HCT116 (cell line): ENCODE measurements at regions not wholly inside any gene's neighbourhood (a gene's known extent, or its start where the extent isn't known, plus 50 kb on each side); places are given as distances from the start of the nearest gene placed in this dataset.

ENCODE experiments used
- ATAC-seq: fragments of 200-7000 bp; cut with Tn5 transposase; 2 replicates; pipeline ENCODE4 v1.9.1; 2020; ENCODE audit warnings: mild to moderate bottlenecking, moderate library complexity
- BruUV-seq: library from RNA; stranded (reverse); fragments of 400-500 nt; replicated peaks from 2 replicates; lab custom pipeline; 2021; lab: Mats Ljungman, UMichigan
- CTCF ChIA-PET: fragments of 300-600 bp; sonication (Branson Sonifier 250); formaldehyde crosslinking; loops from one replicate; lab custom pipeline; 2021; ENCODE audit warnings: antibody characterized with exemption; lab: Charles Lee
- POLR2A ChIA-PET: fragments of 300-600, 350-600 bp; sonication (Branson Sonifier 250); formaldehyde crosslinking; loops from one replicate; lab custom pipeline; 2021; ENCODE audit warnings: antibody characterized with exemption; lab: Charles Lee
- RAD21 ChIA-PET, 2 experiments: fragments of 300-600 bp; sonication (Branson Sonifier 250); formaldehyde crosslinking; loops; one replicate each; lab custom pipeline; 2023; ENCODE audit warnings: low total read pairs in 2 of 2; ENCODE audit not compliant: uncharacterized antibody in 2 of 2, unreplicated experiment in 2 of 2, low non-redundant PET in 1 of 2; lab: Charles Lee
- DNase-seq: peaks from one replicate; pipeline ENCODE4 v3.0.0-alpha.2; 2010; ENCODE audit warnings: low read depth, low spot score
- H2AFZ ChIP-seq: fragments of 200-600 bp; shearing (Covaris generic), sonication (generic); 2 replicates; pipeline ENCODE4 v1.6.1; 2017; ENCODE audit warnings: low read depth, mixed run types, mixed read lengths, antibody characterized with exemption, low read length; ENCODE audit not compliant: poor library complexity, severe bottlenecking
- H3K27ac ChIP-seq: 2 replicates; pipeline ENCODE4 v1.5.1; 2012; ENCODE audit warnings: low read depth, low read length
- H3K27me3 ChIP-seq: fragments of 200-600 bp; sonication (generic); 2 replicates; pipeline ENCODE4 v1.6.1; 2016; ENCODE audit warnings: mixed run types, low read length, mixed read lengths; ENCODE audit not compliant: insufficient read depth
- H3K36me3 ChIP-seq, 2 experiments: fragments of 200-500 bp in 1 of 2; fragments of 200-600 bp in 1 of 2; sonication (Bioruptor generic) in 1 of 2; sonication (generic) in 1 of 2; 2 replicates each; pipeline versions ENCODE4 v1.5.1 to v1.6.1; 2014 to 2016; ENCODE audit warnings: low read length in 2 of 2, inconsistent platforms in 1 of 2, mixed read lengths in 1 of 2, mixed run types in 1 of 2; ENCODE audit not compliant: insufficient read depth in 2 of 2, control insufficient read depth in 1 of 2
- H3K4me1 ChIP-seq, 2 experiments: fragments of 200-600 bp in 1 of 2; sonication (generic) in 1 of 2; 2 replicates each; pipeline versions ENCODE4 v1.5.1 to v1.6.1; 2012 to 2017; ENCODE audit warnings: low read length in 2 of 2, inconsistent platforms in 1 of 2, mild to moderate bottlenecking in 1 of 2, mixed read lengths in 1 of 2, mixed run types in 1 of 2, moderate library complexity in 1 of 2; ENCODE audit not compliant: insufficient read depth in 2 of 2, control insufficient read depth in 1 of 2
- H3K4me2 ChIP-seq: fragments of 200-600 bp; sonication (generic); 2 replicates; pipeline ENCODE4 v1.6.1; 2017; ENCODE audit warnings: mixed run types, low read length, mixed read lengths
- H3K4me3 ChIP-seq, 2 experiments: fragments of 200-600 bp in 1 of 2; sonication (generic) in 1 of 2; replicated peaks in 1 of 2; 2 replicates each; pipeline ENCODE4 v1.5.1; 2011 to 2016; ENCODE audit warnings: low read length in 2 of 2, control low read depth in 1 of 2, low read depth in 1 of 2, mild to moderate bottlenecking in 1 of 2, mixed read lengths in 1 of 2, mixed run types in 1 of 2
- H3K79me2 ChIP-seq: fragments of 200-600 bp; sonication (generic); 2 replicates; pipeline ENCODE4 v1.6.1; 2017; ENCODE audit warnings: mild to moderate bottlenecking, mixed run types, low read length, moderate library complexity, mixed read lengths; ENCODE audit not compliant: insufficient read depth
- H3K9ac ChIP-seq: fragments of 200-600 bp; sonication (generic); 2 replicates; pipeline ENCODE4 v1.6.1; 2016; ENCODE audit warnings: low read length, mixed read lengths
- H3K9me2 ChIP-seq: fragments of 200-600 bp; sonication (generic), shearing (Covaris generic); 2 replicates; pipeline ENCODE4 v1.6.1; 2017; ENCODE audit warnings: mixed run types, mild to moderate bottlenecking, moderate library complexity; ENCODE audit not compliant: insufficient read depth
- H3K9me3 ChIP-seq, 2 experiments: fragments of 200-500 bp in 1 of 2; fragments of 200-600 bp in 1 of 2; sonication (Bioruptor generic) in 1 of 2; sonication (generic) in 1 of 2; 2 replicates each; pipeline ENCODE4 v1.6.1; 2014 to 2017; ENCODE audit warnings: low read length in 2 of 2, mixed read lengths in 2 of 2, inconsistent platforms in 1 of 2, low read depth in 1 of 2, mild to moderate bottlenecking in 1 of 2, mixed run types in 1 of 2, moderate library complexity in 1 of 2; ENCODE audit not compliant: control insufficient read depth in 1 of 2, insufficient read depth in 1 of 2
- H4K20me1 ChIP-seq: fragments of 200-600 bp; sonication (generic), shearing (Covaris generic); 2 replicates; pipeline ENCODE4 v1.6.1; 2017; ENCODE audit warnings: mixed run types, mild to moderate bottlenecking, moderate library complexity; ENCODE audit not compliant: insufficient read depth
- CBX3 ChIP-seq: IDR thresholded peaks from 2 replicates; pipeline ENCODE4 v1.6.1; 2012; ENCODE audit warnings: low read depth
- CEBPB ChIP-seq: IDR thresholded peaks from 2 replicates; pipeline ENCODE4 v1.6.1; 2012; ENCODE audit warnings: low read depth
- RAD21 ChIP-seq: IDR thresholded peaks from 2 replicates; pipeline ENCODE4 v1.6.1; 2012; ENCODE audit warnings: low read depth, mild to moderate bottlenecking
- TCF7L2 ChIP-seq: IDR thresholded peaks from 2 replicates; pipeline ENCODE4 v1.7.0; 2011; ENCODE audit warnings: borderline replicate concordance, inconsistent platforms; ENCODE audit not compliant: insufficient read depth, insufficient read length; ENCODE audit errors: extremely low read depth
- ZFX ChIP-seq: fragments of 450-650 bp; IDR thresholded peaks from 2 replicates; pipeline ENCODE4 v1.6.1; 2017
- ZNF274 ChIP-seq: fragments of 200-500 bp; sonication (Bioruptor generic); IDR thresholded peaks from 2 replicates; pipeline ENCODE4 v1.6.1; 2014; ENCODE audit warnings: mild to moderate bottlenecking, low read depth, low read length, inconsistent platforms
- intact Hi-C: fragments of 100-400 bp; cut with micrococcal nuclease; formaldehyde crosslinking; loops from 2 replicates; pipeline ENCODE4 v1.10.0; 2022
- TF ChIP-seq, protein P1 (sequence below), 3 experiments: fragments of 200-600 bp in 1 of 3; sonication (generic) in 1 of 3; IDR thresholded peaks in 2 of 3; conservative IDR thresholded peaks in 1 of 3; 2 replicates each; pipeline ENCODE4 v1.5.1; 2012 to 2017; ENCODE audit warnings: low read depth in 2 of 3, low read length in 2 of 3, antibody characterized with exemption in 1 of 3, borderline replicate concordance in 1 of 3, control low read depth in 1 of 3, mild to moderate bottlenecking in 1 of 3, mixed read lengths in 1 of 3, mixed run types in 1 of 3, moderate library complexity in 1 of 3; ENCODE audit not compliant: insufficient read depth in 1 of 3

DNA sequence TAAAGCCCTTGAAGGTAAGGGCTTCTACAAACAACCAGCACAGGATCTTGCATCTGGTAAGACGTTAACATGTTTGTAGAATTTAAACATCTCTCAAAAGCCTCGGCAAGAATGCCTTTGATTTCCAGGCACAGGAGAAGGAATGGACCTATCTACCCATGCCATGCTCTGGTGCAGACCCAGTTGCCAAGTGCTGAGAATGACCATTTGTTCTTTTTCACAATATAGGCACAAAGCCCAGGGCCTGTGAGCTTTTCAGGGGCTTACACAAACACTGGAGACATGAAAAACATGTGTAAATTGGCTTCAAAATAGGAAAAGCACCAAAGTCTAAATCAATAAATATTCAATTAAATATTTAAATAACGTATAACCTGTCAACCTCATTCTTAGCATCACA, 266.9 kb upstream of the TTC14 start:
- DNase-seq (no peak), ATAC-seq (no peak)
- Histone ChIP-seq H3K79me2 (no peaks in the 10 kb centered on the region), H3K4me1 (no peaks in the 10 kb centered on the region), H4K20me1 (no peaks in the 10 kb centered on the region), H3K27ac (no peak overlapping the region), H2AFZ (no peak overlapping the region), H3K4me2 (no peak overlapping the region), H3K9ac (no peak overlapping the region), H3K4me3 (no peak overlapping the region), H3K27me3 (peaks cover 12% of the 10 kb centered on the region), H3K9me2 (no peaks in the 10 kb centered on the region), H3K9me3 (no peaks in the 10 kb centered on the region), H3K36me3 (no peaks in the 10 kb centered on the region)
- POLR2A ChIA-PET, result no interaction called here
- TF ChIP-seq CEBPB (no peak), ZFX (no peak), CBX3 (no peak), RAD21 (no peak), TCF7L2 (no peak), ZNF274 (no peak)
- TF ChIP-seq, protein P1, sequence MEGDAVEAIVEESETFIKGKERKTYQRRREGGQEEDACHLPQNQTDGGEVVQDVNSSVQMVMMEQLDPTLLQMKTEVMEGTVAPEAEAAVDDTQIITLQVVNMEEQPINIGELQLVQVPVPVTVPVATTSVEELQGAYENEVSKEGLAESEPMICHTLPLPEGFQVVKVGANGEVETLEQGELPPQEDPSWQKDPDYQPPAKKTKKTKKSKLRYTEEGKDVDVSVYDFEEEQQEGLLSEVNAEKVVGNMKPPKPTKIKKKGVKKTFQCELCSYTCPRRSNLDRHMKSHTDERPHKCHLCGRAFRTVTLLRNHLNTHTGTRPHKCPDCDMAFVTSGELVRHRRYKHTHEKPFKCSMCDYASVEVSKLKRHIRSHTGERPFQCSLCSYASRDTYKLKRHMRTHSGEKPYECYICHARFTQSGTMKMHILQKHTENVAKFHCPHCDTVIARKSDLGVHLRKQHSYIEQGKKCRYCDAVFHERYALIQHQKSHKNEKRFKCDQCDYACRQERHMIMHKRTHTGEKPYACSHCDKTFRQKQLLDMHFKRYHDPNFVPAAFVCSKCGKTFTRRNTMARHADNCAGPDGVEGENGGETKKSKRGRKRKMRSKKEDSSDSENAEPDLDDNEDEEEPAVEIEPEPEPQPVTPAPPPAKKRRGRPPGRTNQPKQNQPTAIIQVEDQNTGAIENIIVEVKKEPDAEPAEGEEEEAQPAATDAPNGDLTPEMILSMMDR (IDR thresholded peaks at IDR 0.05 in 2 of 3, conservative IDR thresholded peaks at IDR 0.05 in 1 of 3; ENCODE audit: borderline replicate concordance in 1 of 3, insufficient read depth in 1 of 3, low read depth in 2 of 3, low read length in 2 of 3), result no peak
- BruUV-seq, result no TSS peak
- intact Hi-C loops, result no loop called here
- RAD21 ChIA-PET, result no interaction called here
- CTCF ChIA-PET, result no interaction called here

DNA sequence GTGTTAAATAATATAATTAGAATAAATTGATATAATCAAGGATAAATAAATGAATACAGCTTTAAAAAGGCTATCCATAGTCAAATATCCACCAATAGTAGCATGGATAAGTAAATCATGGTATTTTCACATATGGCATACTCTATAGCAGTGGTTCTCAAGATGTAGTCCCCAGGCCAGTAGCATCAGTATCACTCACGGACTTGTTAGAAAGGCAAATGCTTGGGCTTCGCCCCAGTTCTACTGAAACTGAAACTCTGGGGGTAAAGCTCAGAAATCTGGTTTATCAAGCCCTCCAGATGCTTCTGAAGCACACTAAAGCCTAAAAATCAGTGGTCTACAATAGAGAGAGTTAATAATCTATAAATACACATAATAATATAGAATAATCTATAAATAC, 261.6 kb upstream of the TTC14 start:
- RAD21 ChIA-PET, result no interaction called here

More for the DNA sequence above, 261.6 kb upstream of the TTC14 start:
- intact Hi-C loops, result no loop called here
- no peak overlapping the region for H3K27ac ChIP-seq
- no TSS peak for BruUV-seq
- no peaks in the 10 kb centered on the region for H3K4me1 ChIP-seq
- H3K4me2 ChIP-seq, result no peak overlapping the region
- ATAC-seq, result no peak
- TF ChIP-seq CEBPB, result no peak
- TF ChIP-seq, all 23 proteins: peak for 0
- no peak overlapping the region for H2AFZ ChIP-seq
- H3K4me3 ChIP-seq, result no peak overlapping the region
- H3K79me2 ChIP-seq, result no peaks in the 10 kb centered on the region
- ChIA-PET CTCF (no interaction called here), POLR2A (no interaction called here)
- no peaks in the 10 kb centered on the region for H3K9me3 ChIP-seq
- no peaks in the 10 kb centered on the region for H3K36me3 ChIP-seq
- H3K27me3 ChIP-seq, result no peaks in the 10 kb centered on the region; the same call in 1 of the 2 replicates
- no peaks in the 10 kb centered on the region for H3K9me2 ChIP-seq
- DNase-seq, result no peak
- H3K9ac ChIP-seq, result no peak overlapping the region
- H4K20me1 ChIP-seq, result no peaks in the 10 kb centered on the region
